Retinal pigment epithelial cell (primary cell): ENCODE measurements at regions not wholly inside any gene's neighbourhood (a gene's known extent, or its start where the extent isn't known, plus 50 kb on each side); places are given as distances from the start of the nearest gene placed in this dataset.

Experiments used
- DNase-seq: peaks from one replicate; pipeline ENCODE4 v3.0.0-alpha.2; 2010; ENCODE audit warnings: low read depth
- H3K4me3 ChIP-seq: 2 replicates; pipeline ENCODE4 v1.5.1; 2011; ENCODE audit warnings: mild to moderate bottlenecking, low read length, control low read depth, moderate library complexity
- CTCF ChIP-seq: conservative IDR thresholded peaks from 2 replicates; pipeline ENCODE4 v1.5.1; 2011; ENCODE audit warnings: low read depth, low read length, control low read depth, inconsistent platforms

GRCh38 chr2:238711346-238711745 is 136.5 kb upstream of the TWIST2 start:
- TF ChIP-seq CTCF: no peak
- DNase-seq: no peak
- no peak overlapping the region for H3K4me3 ChIP-seq

DNA sequence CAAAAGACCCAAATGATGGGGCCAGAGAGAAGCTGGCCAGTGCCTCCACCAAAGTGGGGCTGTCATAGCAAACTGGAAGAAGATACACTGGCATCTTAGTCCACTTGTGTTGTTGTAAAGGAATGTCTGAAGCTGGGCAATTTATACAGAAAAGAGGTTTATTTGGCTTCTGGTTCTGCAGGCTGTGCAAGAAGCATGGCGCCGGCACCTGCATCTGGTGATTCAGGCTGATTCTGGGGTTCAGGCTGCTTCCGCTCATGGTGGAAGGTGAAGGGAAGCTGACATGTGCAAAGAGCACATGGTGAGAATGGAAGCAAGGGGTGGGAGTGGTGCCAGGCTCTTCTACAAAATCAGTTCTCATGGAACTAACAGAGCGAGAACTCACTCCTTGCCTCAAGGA is 135.9 kb upstream of the TWIST2 start:
- no peak for DNase-seq
- H3K4me3 ChIP-seq: no peak overlapping the region
- no peak for TF ChIP-seq CTCF

DNA sequence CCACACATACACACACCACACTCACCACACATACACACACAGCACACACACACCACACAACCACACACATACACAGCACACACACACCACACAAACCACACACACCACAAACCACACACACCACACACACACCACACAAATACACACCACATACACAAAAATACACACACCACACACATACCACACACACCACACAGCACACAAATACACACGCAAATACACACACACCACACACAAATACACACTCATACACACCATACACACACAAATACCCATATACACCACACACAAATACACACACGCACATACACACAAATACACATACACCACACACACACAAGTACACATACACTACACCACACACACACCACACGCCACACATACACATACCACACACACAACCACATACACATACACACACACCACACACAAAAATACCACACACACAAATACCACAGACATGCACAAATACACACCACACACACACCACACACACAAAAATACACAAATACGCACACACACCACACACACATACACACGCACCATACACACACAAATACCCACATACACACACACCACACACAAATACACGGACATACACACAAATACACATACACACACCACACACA is 134.6 kb upstream of the TWIST2 start:
- no peak for TF ChIP-seq CTCF
- DNase-seq: no peak
- no peak overlapping the region for H3K4me3 ChIP-seq

DNA sequence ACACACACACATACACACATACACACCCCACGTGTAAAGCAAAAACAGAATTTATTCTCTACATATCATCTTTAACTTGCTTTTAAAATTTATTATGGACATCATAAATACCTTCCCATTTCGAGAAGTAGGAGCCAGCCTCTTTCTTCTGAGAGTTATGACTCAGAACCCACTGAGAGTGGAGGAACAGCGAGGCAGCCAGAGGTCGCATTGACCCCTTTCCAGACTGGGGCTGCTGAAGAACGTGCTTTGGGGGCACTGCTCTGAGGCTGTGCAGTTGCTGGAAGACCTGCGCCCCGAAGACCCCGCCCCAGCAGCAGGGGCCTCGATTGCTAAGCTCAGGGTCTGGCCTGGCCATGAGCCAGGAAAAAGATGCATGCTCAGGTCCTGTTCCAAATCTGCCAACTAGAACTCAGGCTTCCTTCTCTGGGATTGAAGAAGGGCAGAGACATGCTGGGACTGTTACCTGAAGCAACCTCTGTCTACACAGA is 133.8 kb upstream of the TWIST2 start:
- no peak overlapping the region for H3K4me3 ChIP-seq
- DNase-seq: no peak
- no peak for TF ChIP-seq CTCF

DNA sequence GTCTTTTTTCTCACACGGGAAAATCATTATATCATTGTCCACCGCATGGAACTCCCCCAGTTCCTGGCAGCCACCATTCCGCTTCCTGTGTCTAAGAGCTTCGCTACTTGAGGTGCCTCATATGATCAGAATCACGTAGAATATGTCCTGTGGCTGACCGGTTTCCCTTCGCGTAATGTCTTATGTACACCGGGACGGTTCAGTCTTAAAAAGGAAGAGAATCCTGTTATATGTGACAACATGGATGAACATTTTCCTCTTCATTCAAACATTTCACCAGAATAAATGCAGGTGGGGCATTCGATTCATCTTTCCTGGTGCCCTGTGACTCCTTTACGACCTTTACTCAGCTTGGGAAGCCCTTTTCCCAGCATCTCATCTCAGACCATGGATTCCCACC is 131.7 kb upstream of the TWIST2 start:
- no peak for TF ChIP-seq CTCF
- DNase-seq: no peak
- no peak overlapping the region for H3K4me3 ChIP-seq

GRCh38 chr2:238716585-238716984 is 131.3 kb upstream of the TWIST2 start:
- no peak overlapping the region for H3K4me3 ChIP-seq
- DNase-seq: no peak
- no peak for TF ChIP-seq CTCF

- H3K4me3 ChIP-seq: no peak overlapping the region
- DNase-seq: no peak
- TF ChIP-seq CTCF: no peak
Measured at GRCh38 chr2:238717084-238717483, 130.8 kb upstream of the TWIST2 start.
